ENCODE measurements at regions not wholly inside any gene's neighbourhood (a gene's known extent, or its start where the extent isn't known, plus 50 kb on each side); places are given as distances from the start of the nearest gene placed in this dataset.

GRCh38 chr10:62584731-62585130 lies 210.6 kb downstream of the ZNF365 start:
- TF ChIP-seq EZH2phosphoT487 (IDR thresholded peaks at IDR 0.05; ENCODE audit: unreplicated experiment) (no peak), CTCF (conservative IDR thresholded peaks at IDR 0.05; ENCODE audit: low read depth in 2 of 2) (no peak), EZH2 (IDR thresholded peaks at IDR 0.05; ENCODE audit: low read depth, unreplicated experiment) (no peak), STAT1 (IDR thresholded peaks at IDR 0.05; ENCODE audit: unreplicated experiment) (no peak), POLR2AphosphoS5 (IDR thresholded peaks at IDR 0.05; ENCODE audit: low read depth) (no peak), CREB1 (CRISPR knock-in tag; IDR thresholded peaks at IDR 0.05; ENCODE audit: low read depth) (no peak), ZNF331 (CRISPR knock-in tag; IDR thresholded peaks at IDR 0.05; ENCODE audit: low read depth) (no peak), JUNB (IDR thresholded peaks at IDR 0.05; ENCODE audit: unreplicated experiment) (no peak), ZNF462 (CRISPR knock-in tag; IDR thresholded peaks at IDR 0.05) (no peak)
